GM23338 (cell line): ENCODE measurements at regions not wholly inside any gene's neighbourhood (a gene's known extent, or its start where the extent isn't known, plus 50 kb on each side); places are given as distances from the start of the nearest gene placed in this dataset.

Experiments
- ATAC-seq: fragments of 200-7000 bp; cut with Tn5 transposase; 3 replicates; pipeline ENCODE4 v1.9.1; 2020
- DNase-seq: peaks from one replicate; pipeline ENCODE4 v3.0.0-alpha.2; 2015; ENCODE audit warnings: low spot score
- H2AFZ ChIP-seq: fragments of 200-600 bp; sonication (generic); 2 replicates; pipeline ENCODE4 v1.8.0; 2016; ENCODE audit warnings: antibody characterized with exemption, mild to moderate bottlenecking, moderate library complexity
- H3F3A ChIP-seq: fragments of 200-600 bp; sonication (generic); replicated peaks from 2 replicates; pipeline ENCODE4 v1.8.0; 2017; ENCODE audit warnings: antibody characterized with exemption, mixed run types, low read depth
- H3K27ac ChIP-seq: fragments of 200-600 bp; sonication (generic); 2 replicates; pipeline ENCODE4 v1.6.1; 2016; ENCODE audit warnings: low read depth
- H3K27me3 ChIP-seq: fragments of 200-600 bp; sonication (generic); 2 replicates; pipeline ENCODE4 v1.8.0; 2016; ENCODE audit warnings: mild to moderate bottlenecking, mixed run types, moderate library complexity; ENCODE audit not compliant: insufficient read depth
- H3K36me3 ChIP-seq: fragments of 200-600 bp; sonication (generic); 2 replicates; pipeline ENCODE4 v1.8.0; 2016; ENCODE audit warnings: mild to moderate bottlenecking; ENCODE audit not compliant: insufficient read depth
- H3K4me1 ChIP-seq: fragments of 200-600 bp; sonication (generic); 2 replicates; pipeline ENCODE4 v1.8.0; 2016; ENCODE audit warnings: mild to moderate bottlenecking, moderate library complexity; ENCODE audit not compliant: insufficient read depth
- H3K4me2 ChIP-seq: fragments of 200-600 bp; sonication (generic); 2 replicates; pipeline ENCODE4 v1.7.1; 2017; ENCODE audit warnings: mixed run types
- H3K4me3 ChIP-seq: fragments of 200-600 bp; sonication (generic); 2 replicates; pipeline ENCODE4 v1.6.1; 2016; ENCODE audit warnings: mixed run types
- H3K79me2 ChIP-seq: fragments of 200-600 bp; sonication (generic); replicated peaks from 2 replicates; pipeline ENCODE4 v1.8.0; 2017; ENCODE audit warnings: mild to moderate bottlenecking; ENCODE audit not compliant: insufficient read depth
- H3K9me2 ChIP-seq: fragments of 200-600 bp; sonication (generic); 2 replicates; pipeline ENCODE4 v1.8.0; 2017; ENCODE audit not compliant: insufficient read depth
- H4K20me1 ChIP-seq: fragments of 200-600 bp; sonication (generic); replicated peaks from 2 replicates; pipeline ENCODE4 v1.8.0; 2017; ENCODE audit warnings: mild to moderate bottlenecking; ENCODE audit not compliant: insufficient read depth
- H3K27ac Mint-ChIP-seq: 2 replicates; pipeline ENCODE4 v1.8.0; 2020; ENCODE audit warnings: inconsistent platforms, mild to moderate bottlenecking, moderate library complexity, mixed read lengths
- H3K27me3 Mint-ChIP-seq: 3 replicates; pipeline ENCODE4 v1.8.0; 2022; ENCODE audit warnings: low read depth, mild to moderate bottlenecking, moderate library complexity, mixed read lengths, inconsistent platforms; ENCODE audit not compliant: insufficient read depth, poor library complexity
- H3K36me3 Mint-ChIP-seq: 3 replicates; pipeline ENCODE4 v1.8.0; 2021; ENCODE audit warnings: low read depth, mild to moderate bottlenecking, inconsistent platforms, moderate library complexity, mixed read lengths
- H3K4me1 Mint-ChIP-seq: 3 replicates; pipeline ENCODE4 v1.8.0; 2020; ENCODE audit warnings: mild to moderate bottlenecking, inconsistent platforms, mixed read lengths
- H3K4me3 Mint-ChIP-seq: 3 replicates; pipeline ENCODE4 v1.8.0; 2021; ENCODE audit warnings: moderate library complexity, mild to moderate bottlenecking, inconsistent platforms, mixed read lengths
- H3K9me3 Mint-ChIP-seq: 3 replicates; pipeline ENCODE4 v1.8.0; 2020; ENCODE audit warnings: moderate library complexity, mild to moderate bottlenecking, inconsistent platforms, mixed read lengths
- CREB1 ChIP-seq: fragments of 250-450 bp; sonication (Bioruptor Pico); IDR thresholded peaks from 2 replicates; pipeline ENCODE4 v1.5.0; 2020; ENCODE audit warnings: low read depth, mild to moderate bottlenecking, moderate library complexity
- CTCF ChIP-seq, 2 experiments: fragments of 200-600 bp in 1 of 2; sonication (generic) in 1 of 2; conservative IDR thresholded peaks; 2 replicates each; pipeline versions ENCODE4 v1.5.1 to v1.6.1; 2016 to 2017; ENCODE audit warnings: antibody characterized with exemption in 2 of 2, low read depth in 2 of 2, mild to moderate bottlenecking in 2 of 2, moderate library complexity in 1 of 2
- ETS1 ChIP-seq: IDR thresholded peaks from 2 replicates; pipeline ENCODE4 v1.6.1; 2016; ENCODE audit warnings: antibody characterized with exemption
- EZH2 ChIP-seq: fragments of 200-600 bp; sonication (generic); IDR thresholded peaks from one replicate; pipeline ENCODE4 v1.8.0; 2017; ENCODE audit warnings: antibody characterized with exemption, mild to moderate bottlenecking, low read depth; ENCODE audit not compliant: unreplicated experiment
- EZH2phosphoT487 ChIP-seq: fragments of 200-600 bp; sonication (generic); IDR thresholded peaks from one replicate; pipeline ENCODE4 v1.8.1; 2018; ENCODE audit warnings: antibody characterized with exemption; ENCODE audit not compliant: unreplicated experiment
- REST ChIP-seq: IDR thresholded peaks from one replicate; pipeline ENCODE4 v1.6.1; 2018; ENCODE audit warnings: antibody characterized with exemption; ENCODE audit not compliant: unreplicated experiment
- STAT1 ChIP-seq: IDR thresholded peaks from one replicate; pipeline ENCODE4 v1.6.1; 2016; ENCODE audit warnings: antibody characterized with exemption; ENCODE audit not compliant: unreplicated experiment
- ZNF114 ChIP-seq: fragments of 250-450 bp; sonication (Bioruptor Pico); IDR thresholded peaks from 2 replicates; pipeline ENCODE4 v1.5.0; 2020; ENCODE audit warnings: mild to moderate bottlenecking, moderate library complexity
- ZNF331 ChIP-seq: fragments of 250-450 bp; sonication (Bioruptor Pico); IDR thresholded peaks from 2 replicates; pipeline ENCODE4 v1.5.0; 2020; ENCODE audit warnings: low read depth, mild to moderate bottlenecking, moderate library complexity
- ZNF462 ChIP-seq: fragments of 250-450 bp; sonication (Bioruptor Pico); IDR thresholded peaks from 2 replicates; pipeline ENCODE4 v1.5.0; 2020; ENCODE audit warnings: mild to moderate bottlenecking, moderate library complexity

GRCh38 chr14:48008646-48009045, 333.2 kb upstream of the MDGA2 start:
- no peak overlapping the region for H3K4me2 ChIP-seq
- Mint-ChIP-seq H3K9me3 (no peaks in the 10 kb centered on the region), H3K36me3 (no peaks in the 10 kb centered on the region), H3K27me3 (peaks cover 2% of the 10 kb centered on the region), H3K4me3 (no peak overlapping the region), H3K27ac (no peak overlapping the region), H3K4me1 (peaks cover 32% of the 10 kb centered on the region)
- H3K4me3 ChIP-seq = no peak overlapping the region
- H3F3A ChIP-seq = no peaks in the 10 kb centered on the region
- no peaks in the 10 kb centered on the region for H3K79me2 ChIP-seq
- TF ChIP-seq EZH2 (no peak), STAT1 (no peak), ZNF114 (CRISPR knock-in tag) (no peak), ZNF462 (CRISPR knock-in tag) (no peak), CREB1 (no peak)
- H3K9me2 ChIP-seq = no peaks in the 10 kb centered on the region
- no peaks in the 10 kb centered on the region for H3K36me3 ChIP-seq
- DNase-seq (peak; percentile 8), ATAC-seq (no peak)
- H3K27me3 ChIP-seq = no peaks in the 10 kb centered on the region
- H3K4me1 ChIP-seq = peaks cover 17% of the 10 kb centered on the region
- H2AFZ ChIP-seq = no peak overlapping the region
- no peaks in the 10 kb centered on the region for H4K20me1 ChIP-seq
- no peak overlapping the region for H3K27ac ChIP-seq

- peaks cover 7% of the 10 kb centered on the region for H3K4me1 ChIP-seq
- H3K79me2 ChIP-seq = no peaks in the 10 kb centered on the region
- Mint-ChIP-seq H3K27ac (no peak overlapping the region), H3K4me3 (no peak overlapping the region), H3K36me3 (no peaks in the 10 kb centered on the region), H3K9me3 (no peaks in the 10 kb centered on the region), H3K27me3 (no peaks in the 10 kb centered on the region), H3K4me1 (peaks cover 20% of the 10 kb centered on the region)
- H3K27ac ChIP-seq = no peak overlapping the region
- DNase-seq = no peak
- H4K20me1 ChIP-seq = no peaks in the 10 kb centered on the region
- no peaks in the 10 kb centered on the region for H3F3A ChIP-seq
- H3K4me2 ChIP-seq = no peak overlapping the region
- ATAC-seq = no peak
- no peaks in the 10 kb centered on the region for H3K27me3 ChIP-seq
- no peaks in the 10 kb centered on the region for H3K9me2 ChIP-seq
- H2AFZ ChIP-seq = no peak overlapping the region
- H3K4me3 ChIP-seq = no peak overlapping the region
- H3K36me3 ChIP-seq = no peaks in the 10 kb centered on the region
- TF ChIP-seq EZH2phosphoT487 (no peak), STAT1 (no peak), ETS1 (no peak), ZNF114 (CRISPR knock-in tag) (no peak), CTCF (conservative IDR thresholded peaks at IDR 0.05; ENCODE audit: low read depth in 2 of 2) (no peak), CREB1 (no peak), REST (no peak), ZNF331 (CRISPR knock-in tag) (no peak)
These were observed 330.6 kb upstream of the MDGA2 start for GRCh38 chr14:48005986-48006385.
